C4-2B (cell line): ENCODE measurements at regions not wholly inside any gene's neighbourhood (a gene's known extent, or its start where the extent isn't known, plus 50 kb on each side); places are given as distances from the start of the nearest gene placed in this dataset.

Experiments
- H3K27ac ChIP-seq: fragments of 450-650 bp; 2 replicates; pipeline ENCODE4 v1.5.1; 2017
- CTCF ChIP-seq: fragments of 450-650 bp; conservative IDR thresholded peaks from 2 replicates; pipeline ENCODE4 v1.5.1; 2017; ENCODE audit warnings: mild to moderate bottlenecking
- ZFX ChIP-seq: fragments of 450-650 bp; IDR thresholded peaks from 2 replicates; pipeline ENCODE4 v1.6.1; 2017

- TF ChIP-seq ZFX (no peak), CTCF (no peak)
- H3K27ac ChIP-seq: no peak overlapping the region; the same call in 1 of the 2 replicates
These were observed 775.6 kb downstream of the BRD1 start for GRCh38 chr22:49052023-49052538.

- TF ChIP-seq CTCF (no peak), ZFX (no peak)
- no peak overlapping the region; the same call in 1 of the 2 replicates for H3K27ac ChIP-seq
These were observed 776.1 kb downstream of the BRD1 start for GRCh38 chr22:49051491-49052022.

GRCh38 chr22:49049691-49050090, 778.0 kb downstream of the BRD1 start:
- no peak overlapping the region for H3K27ac ChIP-seq
- TF ChIP-seq ZFX: no peak
- TF ChIP-seq CTCF: no peak

GRCh38 chr22:49048591-49048990, 779.1 kb downstream of the BRD1 start:
- no peak for TF ChIP-seq ZFX
- no peak for TF ChIP-seq CTCF

GRCh38 chr22:49047447-49047846, 780.2 kb downstream of the BRD1 start:
- H3K27ac ChIP-seq: no peak overlapping the region
- TF ChIP-seq ZFX: no peak
- TF ChIP-seq CTCF: no peak

More at GRCh38 chr22:49048591-49048990, 779.1 kb downstream of the BRD1 start:
- no peak overlapping the region for H3K27ac ChIP-seq

GRCh38 chr22:49046546-49047361, 780.9 kb downstream of the BRD1 start:
- H3K27ac ChIP-seq: no peak overlapping the region
- TF ChIP-seq ZFX (no peak), CTCF (peak; percentile 73)

- H3K27ac ChIP-seq: no peak overlapping the region
- TF ChIP-seq ZFX (no peak), CTCF (no peak)
These were observed 781.6 kb downstream of the BRD1 start for GRCh38 chr22:49046000-49046545.
